ENCODE measurements at regions not wholly inside any gene's neighbourhood (a gene's known extent, or its start where the extent isn't known, plus 50 kb on each side); places are given as distances from the start of the nearest gene placed in this dataset.

GRCh38 chr5:29894668-29895067 lies 1298.8 kb upstream of the CDH6 start:
- no peak for DNase-seq
- in situ Hi-C loops (cut with HindIII; ENCODE audit: low pct_ligation_motif_present, low sequenced_read_pairs): no loop called here
- no peak for TF ChIP-seq CTCF (IDR thresholded peaks at IDR 0.05; ENCODE audit: low read depth, low read length, missing control alignments)
- Histone ChIP-seq H3K27ac (no peak overlapping the region), H3K4me3 (ENCODE audit: low read depth, low read length) (no peak overlapping the region), H3K36me3 (replicated peaks) (no peaks in the 10 kb centered on the region), H3K27me3 (replicated peaks) (no peaks in the 10 kb centered on the region)

- no peak overlapping the region for H3K27ac ChIP-seq
- no peak for DNase-seq
- H3K36me3 ChIP-seq (replicated peaks): no peaks in the 10 kb centered on the region
- no peak for TF ChIP-seq CTCF (IDR thresholded peaks at IDR 0.05; ENCODE audit: low read depth, low read length, missing control alignments)
- H3K4me3 ChIP-seq (ENCODE audit: low read depth, low read length): no peak overlapping the region
- H3K27me3 ChIP-seq (replicated peaks): no peaks in the 10 kb centered on the region
- in situ Hi-C loops (cut with HindIII; ENCODE audit: low pct_ligation_motif_present, low sequenced_read_pairs): no loop called here
These were observed 1304.4 kb upstream of the CDH6 start for GRCh38 chr5:29889051-29889450.

GRCh38 chr5:29885595-29885994 lies 1307.9 kb upstream of the CDH6 start:
- no peak for DNase-seq
- H3K27ac ChIP-seq: no peak overlapping the region
- in situ Hi-C loops (cut with HindIII; ENCODE audit: low pct_ligation_motif_present, low sequenced_read_pairs): no loop called here
- TF ChIP-seq CTCF (IDR thresholded peaks at IDR 0.05; ENCODE audit: low read depth, low read length, missing control alignments): no peak
- H3K4me3 ChIP-seq (ENCODE audit: low read depth, low read length): no peak overlapping the region
- H3K27me3 ChIP-seq (replicated peaks): no peaks in the 10 kb centered on the region
- H3K36me3 ChIP-seq (replicated peaks): no peaks in the 10 kb centered on the region

GRCh38 chr5:29882036-29882435 lies 1311.5 kb upstream of the CDH6 start:
- no peak for TF ChIP-seq CTCF (IDR thresholded peaks at IDR 0.05; ENCODE audit: low read depth, low read length, missing control alignments)
- Histone ChIP-seq H3K36me3 (replicated peaks) (no peaks in the 10 kb centered on the region), H3K27me3 (replicated peaks) (no peaks in the 10 kb centered on the region), H3K27ac (no peak overlapping the region), H3K4me3 (ENCODE audit: low read depth, low read length) (no peak overlapping the region)
- no peak for DNase-seq
- in situ Hi-C loops (cut with HindIII; ENCODE audit: low pct_ligation_motif_present, low sequenced_read_pairs): no loop called here

- no peak overlapping the region for H3K27ac ChIP-seq
- no peak overlapping the region for H3K4me3 ChIP-seq (ENCODE audit: low read depth, low read length)
- no peak for DNase-seq
- in situ Hi-C loops (cut with HindIII; ENCODE audit: low pct_ligation_motif_present, low sequenced_read_pairs): no loop called here
- no peaks in the 10 kb centered on the region for H3K27me3 ChIP-seq (replicated peaks)
- TF ChIP-seq CTCF (IDR thresholded peaks at IDR 0.05; ENCODE audit: low read depth, low read length, missing control alignments): no peak
- no peaks in the 10 kb centered on the region for H3K36me3 ChIP-seq (replicated peaks)
These were observed 1314.1 kb upstream of the CDH6 start for GRCh38 chr5:29879401-29879800.

GRCh38 chr5:29878599-29878998 lies 1314.9 kb upstream of the CDH6 start:
- no peaks in the 10 kb centered on the region for H3K27me3 ChIP-seq (replicated peaks)
- in situ Hi-C loops (cut with HindIII; ENCODE audit: low pct_ligation_motif_present, low sequenced_read_pairs): no loop called here
- no peaks in the 10 kb centered on the region for H3K36me3 ChIP-seq (replicated peaks)
- no peak overlapping the region for H3K27ac ChIP-seq
- no peak overlapping the region for H3K4me3 ChIP-seq (ENCODE audit: low read depth, low read length)
- TF ChIP-seq CTCF (IDR thresholded peaks at IDR 0.05; ENCODE audit: low read depth, low read length, missing control alignments): no peak
- DNase-seq: no peak

Measured in brain microvascular endothelial cell (primary cell).